ENCODE measurements at regions not wholly inside any gene's neighbourhood (a gene's known extent, or its start where the extent isn't known, plus 50 kb on each side); places are given as distances from the start of the nearest gene placed in this dataset.

GRCh38 chr12:124641591-124641990 lies 74.2 kb upstream of the NCOR2 start:
- intact Hi-C loops (cut with micrococcal nuclease) (no loop called here), in situ Hi-C loops (cut with MboI; ENCODE audit: low sequenced_read_pairs) (no loop called here), dilution Hi-C loops (cut with HindIII; ENCODE audit: low sequenced_read_pairs, unreplicated experiment) (no loop called here)
- H2AFZ ChIP-seq (replicated peaks; ENCODE audit: low read length, poor library complexity) = no peak overlapping the region
- BruUV-seq (replicated peaks) = no TSS peak
- peaks cover 14% of the 10 kb centered on the region; the same call in 1 of the 2 replicates for H3K9me3 ChIP-seq (ENCODE audit: control insufficient read depth, insufficient read depth, low read length)
- TF ChIP-seq CTCF (conservative IDR thresholded peaks at IDR 0.05; ENCODE audit: low read depth, low read length) (no peak), SMC3 (IDR thresholded peaks at IDR 0.05; ENCODE audit: low read depth, low read length) (no peak), BHLHE40 (IDR thresholded peaks at IDR 0.05; ENCODE audit: low read depth, low read length) (no peak), RAD21 (IDR thresholded peaks at IDR 0.05; ENCODE audit: low read length) (no peak)
- H2BK20ac ChIP-seq (ENCODE audit: low read depth, low read length) = no peak overlapping the region
- H3K36me3 ChIP-seq (ENCODE audit: control insufficient read depth, insufficient read depth, low read length) = no peaks in the 10 kb centered on the region
- H3K4me1 ChIP-seq (ENCODE audit: control insufficient read depth, insufficient read depth, low read length) = no peaks in the 10 kb centered on the region; the same call in 1 of the 2 replicates
- no peak overlapping the region; the same call in 1 of the 2 replicates for H3K4ac ChIP-seq (ENCODE audit: low read depth, low read length)
- no peak overlapping the region for H3K9ac ChIP-seq (ENCODE audit: low read depth, low read length)
- 100% methylated on average over 1 of the region's 6 CpGs; no CpG with 5 or more reads in 1 of the 2 experiments for WGBS, 2 experiments (ENCODE audit: extremely low coverage in 2 of 2, insufficient read length in 1 of 2)
- no peak overlapping the region for H3K4me2 ChIP-seq (ENCODE audit: low read depth, low read length)
- ChIA-PET POLR2A (ENCODE audit: unreplicated experiment) (no interaction called here), CTCF (no interaction called here)
- H3K14ac ChIP-seq (replicated peaks; ENCODE audit: low read depth, low read length) = no peak overlapping the region
- no peak overlapping the region for H3K27ac ChIP-seq (ENCODE audit: insufficient read depth, low read length)
- H3K4me3 ChIP-seq (ENCODE audit: insufficient read depth, low read depth, low read length) = no peak overlapping the region
- H4K91ac ChIP-seq (ENCODE audit: insufficient read depth, low read depth, low read length) = no peak overlapping the region
- H3K79me1 ChIP-seq (ENCODE audit: low read depth in 1 of 2, low read length in 2 of 2) = no peaks in the 10 kb centered on the region
- DNase-seq = no peak
- H2BK120ac ChIP-seq (ENCODE audit: low read depth, low read length) = no peak overlapping the region
- no peak overlapping the region for H2BK5ac ChIP-seq (ENCODE audit: low read depth, low read length, poor library complexity, severe bottlenecking)
- peak overlapping the region; percentile 33 for H2AK5ac ChIP-seq (ENCODE audit: low read depth, low read length)
- no peak overlapping the region for H4K5ac ChIP-seq (ENCODE audit: low read depth, low read length)
- 0 out of 2 replicates have a peak, but pooled peaks cover 2% of the 10 kb centered on the region for H3K27me3 ChIP-seq (ENCODE audit: control insufficient read depth, insufficient read depth, low read length)
- no peak overlapping the region for H3K23ac ChIP-seq (ENCODE audit: low read depth, low read length)
- no peaks in the 10 kb centered on the region for H4K20me1 ChIP-seq (ENCODE audit: insufficient read depth, low read length)
- no peak overlapping the region for H2BK15ac ChIP-seq (ENCODE audit: low read depth, low read length)
- no peak overlapping the region for H3K56ac ChIP-seq (ENCODE audit: extremely low read depth, insufficient read depth, low read length)
- no peak for ATAC-seq (ENCODE audit: low read depth)
- no peak overlapping the region for H4K8ac ChIP-seq (ENCODE audit: low read depth in 2 of 2, low read length in 2 of 2)
- no peak overlapping the region for H2AK9ac ChIP-seq (replicated peaks; ENCODE audit: low read depth, low read length, poor library complexity)
- H3K9me1 ChIP-seq (ENCODE audit: insufficient read depth, low read length) = no peaks in the 10 kb centered on the region
- no peak overlapping the region for H3K18ac ChIP-seq (ENCODE audit: low read depth, low read length)

All from IMR-90 (cell line).